ENCODE measurements at regions not wholly inside any gene's neighbourhood (a gene's known extent, or its start where the extent isn't known, plus 50 kb on each side); places are given as distances from the start of the nearest gene placed in this dataset.

GRCh38 chr2:3138621-3139020, 239.0 kb downstream of the EIPR1 start:
- DNase-seq, result no peak

DNA sequence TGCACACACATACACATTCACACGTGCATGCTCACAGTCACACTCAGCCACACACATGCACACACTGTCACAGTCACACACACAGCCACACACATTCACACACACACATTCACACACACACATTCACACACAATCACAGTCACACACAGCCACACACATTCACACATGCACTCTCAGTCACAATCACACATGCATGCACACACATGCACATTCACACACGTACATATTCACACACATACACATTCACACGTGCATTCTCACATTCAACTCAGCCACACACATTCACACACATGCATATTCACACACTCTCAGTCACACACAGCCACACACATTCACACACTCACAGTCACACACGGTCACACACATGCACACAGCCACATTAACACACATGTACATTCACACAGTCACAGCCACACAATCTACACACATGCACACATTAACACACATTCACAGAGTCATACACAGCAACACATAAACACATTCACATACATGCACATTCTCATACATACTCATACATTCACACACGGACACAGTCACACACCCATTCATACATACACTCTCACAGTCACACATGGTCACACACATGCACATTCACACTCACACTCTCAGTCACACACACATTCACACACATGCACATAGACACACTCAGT, 239.8 kb downstream of the EIPR1 start:
- no peak for DNase-seq

DNA sequence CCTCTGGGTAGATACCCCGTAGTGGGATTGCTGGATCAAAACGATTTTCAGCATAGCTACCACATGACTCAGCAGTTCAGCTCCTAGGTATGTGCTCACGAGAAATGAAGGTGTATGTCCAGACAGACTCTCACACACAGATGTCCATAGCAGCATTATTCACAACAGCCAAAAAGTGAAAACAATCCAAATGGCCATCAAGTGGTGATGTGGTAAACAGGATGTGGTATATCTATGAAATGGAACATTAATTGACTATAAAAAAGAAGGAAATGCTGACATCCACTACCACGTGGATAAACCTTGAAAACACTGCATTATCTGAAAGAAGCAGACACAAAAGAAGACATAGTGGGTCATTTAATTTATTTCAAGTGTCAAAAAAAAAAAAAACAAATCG, 241.9 kb downstream of the EIPR1 start:
- DNase-seq, result no peak

DNA sequence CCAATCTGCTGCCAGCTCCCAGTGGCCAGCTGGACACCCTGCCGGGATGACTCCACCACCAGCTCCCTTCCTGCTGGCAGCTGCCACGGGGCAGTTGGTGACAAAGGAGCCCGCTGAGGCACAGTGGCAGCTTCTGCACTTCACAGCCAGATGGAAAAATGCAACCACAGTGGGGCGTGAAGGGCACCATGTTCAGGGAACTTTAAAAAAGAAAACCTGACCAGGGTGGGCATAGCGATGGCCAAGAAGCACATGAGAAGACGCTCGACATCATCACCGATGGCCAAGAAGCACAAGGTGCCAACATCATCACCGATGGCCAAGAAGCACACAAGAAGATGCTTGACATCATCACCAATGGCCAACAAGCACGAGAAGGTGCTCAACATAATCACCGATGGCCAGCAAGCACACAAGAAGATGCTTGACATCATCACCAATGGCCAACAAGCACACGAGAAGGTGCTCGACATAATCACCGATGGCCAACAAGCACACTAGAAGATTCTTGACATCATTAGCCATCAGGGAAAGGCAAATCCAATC, 243.5 kb downstream of the EIPR1 start:
- DNase-seq, result no peak

DNA sequence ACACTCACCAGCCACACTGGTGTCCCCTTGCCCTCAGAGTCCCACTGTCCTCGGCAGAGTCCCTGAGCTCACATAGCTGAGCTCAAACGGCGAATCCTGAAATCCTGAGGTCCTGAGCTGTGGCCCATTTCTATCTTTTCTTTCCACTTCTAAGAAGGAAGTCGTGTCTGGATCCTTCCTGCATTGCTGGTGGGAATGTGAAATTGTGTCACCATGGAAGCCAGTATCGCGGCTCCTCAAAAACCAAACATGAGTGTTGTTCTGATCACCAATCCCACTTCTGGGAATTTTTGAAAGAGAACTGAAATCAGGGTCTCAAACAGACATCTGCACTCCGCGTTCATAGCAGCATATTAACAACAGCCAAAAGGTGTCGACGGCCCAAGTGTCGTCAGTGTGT, 244.7 kb downstream of the EIPR1 start:
- DNase-seq, result no peak

GRCh38 chr2:3132466-3132865, 245.2 kb downstream of the EIPR1 start:
- no peak for DNase-seq

DNA sequence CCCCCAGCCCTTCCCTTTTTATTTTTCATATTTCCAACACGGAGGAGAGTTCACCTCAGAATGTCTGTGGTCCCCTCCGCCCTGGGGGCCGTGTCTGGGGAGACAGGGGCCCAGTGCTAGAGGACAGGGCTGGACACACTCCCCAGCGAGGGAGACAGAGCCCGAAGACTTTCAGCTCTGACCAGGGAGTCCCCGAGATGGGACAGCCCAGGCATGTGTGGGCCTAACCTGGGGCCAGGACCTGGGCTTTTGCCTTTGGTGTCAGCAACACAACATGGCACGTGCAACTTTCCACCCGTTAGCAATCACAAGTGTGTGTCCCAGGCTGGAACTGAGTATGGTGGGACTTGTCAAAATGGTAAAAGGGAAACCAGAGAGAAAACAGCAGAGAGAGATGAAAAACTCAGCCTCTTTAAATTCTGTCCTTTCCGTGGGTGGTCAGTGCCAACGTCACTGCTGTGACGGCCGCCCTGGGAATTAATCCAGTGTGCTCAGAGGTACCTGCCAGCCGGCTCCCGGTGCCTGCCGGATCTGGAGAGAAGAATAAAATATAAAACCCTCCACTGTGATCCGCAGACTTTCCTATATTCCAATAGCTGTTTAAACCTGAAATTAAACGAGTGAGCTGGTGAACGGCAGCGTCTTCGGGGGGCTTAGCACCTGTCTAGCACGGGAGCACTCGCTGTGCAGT, 245.8 kb downstream of the EIPR1 start:
- no peak for DNase-seq

DNA sequence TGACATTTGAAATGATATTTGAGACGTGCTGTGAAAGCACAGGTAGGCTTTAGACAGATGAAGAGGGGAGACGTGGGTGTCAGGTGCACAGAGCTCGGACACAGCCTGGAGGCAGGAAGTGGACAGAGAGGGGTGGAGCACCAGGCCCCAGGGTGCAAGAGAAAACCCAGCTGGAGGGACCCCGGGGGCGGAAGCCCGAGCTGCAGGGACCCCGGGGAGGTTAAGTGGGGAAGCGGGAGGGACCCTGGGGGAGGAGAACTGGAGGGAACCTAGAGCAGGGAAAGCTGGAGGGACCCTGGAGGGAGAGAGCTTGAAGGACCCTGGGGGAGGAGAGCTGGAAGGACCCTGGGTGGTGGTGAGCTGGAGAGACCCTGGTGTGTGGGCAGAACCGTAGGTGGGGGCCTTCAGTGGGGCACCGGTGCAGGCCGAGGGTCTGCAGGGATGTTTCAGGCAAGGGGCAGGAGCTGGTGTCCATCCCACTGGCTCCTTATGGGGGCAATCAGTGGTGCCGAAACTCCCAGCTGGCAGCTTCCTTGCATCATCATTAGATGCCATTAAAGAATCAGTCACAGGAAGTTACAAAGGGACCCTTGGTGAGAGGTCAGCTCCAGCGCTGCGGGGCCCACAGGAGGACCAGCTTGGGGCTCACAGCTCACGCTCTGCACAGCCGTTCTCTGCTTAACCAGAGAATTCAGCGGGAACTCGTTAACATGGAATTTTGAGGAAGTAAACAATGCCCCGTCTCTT, 246.6 kb downstream of the EIPR1 start:
- DNase-seq, result no peak

GRCh38 chr2:3130444-3130843, 247.2 kb downstream of the EIPR1 start:
- no peak for DNase-seq

DNA sequence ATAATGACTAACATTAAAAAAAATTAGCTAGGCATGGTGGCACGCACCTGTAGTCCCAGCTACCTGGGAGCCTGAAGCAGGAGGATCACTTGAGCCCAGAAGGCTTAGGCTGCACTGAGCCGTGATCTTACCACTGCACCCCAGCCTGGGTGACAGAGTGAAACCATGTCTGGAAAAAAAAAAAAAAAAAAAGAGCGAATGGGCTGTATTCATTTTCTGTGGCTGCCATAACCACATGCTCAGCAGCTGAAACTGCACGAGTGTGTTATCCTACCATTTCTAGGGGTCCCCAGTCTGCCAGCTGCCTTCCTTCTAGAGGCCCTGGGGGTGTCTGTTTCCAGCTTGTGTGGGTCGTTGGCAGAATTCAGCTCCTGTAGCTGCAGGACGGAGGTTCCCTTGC, 247.8 kb downstream of the EIPR1 start:
- DNase-seq, result no peak

DNA sequence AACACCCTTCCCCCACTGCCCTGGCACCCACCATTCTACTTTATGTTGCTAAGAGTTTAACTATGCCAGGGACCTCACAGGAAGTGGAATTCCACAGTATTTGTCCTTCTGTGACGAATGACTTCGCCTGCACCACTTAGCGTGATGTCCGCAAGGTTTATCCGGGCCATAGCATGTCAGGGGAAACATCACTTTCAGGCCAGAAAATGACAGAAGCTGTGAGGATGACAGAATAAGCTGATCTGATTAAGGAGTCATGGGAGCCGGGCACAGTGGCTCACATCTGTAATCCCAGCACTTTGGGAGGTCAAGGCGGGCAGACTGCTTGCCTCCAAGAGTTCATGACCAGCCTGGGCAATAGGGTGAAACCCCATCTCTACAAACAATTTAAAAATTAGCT, 248.8 kb downstream of the EIPR1 start:
- no peak for DNase-seq

GRCh38 chr2:3127710-3128109, 249.9 kb downstream of the EIPR1 start:
- no peak for DNase-seq

- peak; percentile 7 for DNase-seq
Observed at GRCh38 chr2:3126911-3127621, 250.6 kb downstream of the EIPR1 start.

DNA sequence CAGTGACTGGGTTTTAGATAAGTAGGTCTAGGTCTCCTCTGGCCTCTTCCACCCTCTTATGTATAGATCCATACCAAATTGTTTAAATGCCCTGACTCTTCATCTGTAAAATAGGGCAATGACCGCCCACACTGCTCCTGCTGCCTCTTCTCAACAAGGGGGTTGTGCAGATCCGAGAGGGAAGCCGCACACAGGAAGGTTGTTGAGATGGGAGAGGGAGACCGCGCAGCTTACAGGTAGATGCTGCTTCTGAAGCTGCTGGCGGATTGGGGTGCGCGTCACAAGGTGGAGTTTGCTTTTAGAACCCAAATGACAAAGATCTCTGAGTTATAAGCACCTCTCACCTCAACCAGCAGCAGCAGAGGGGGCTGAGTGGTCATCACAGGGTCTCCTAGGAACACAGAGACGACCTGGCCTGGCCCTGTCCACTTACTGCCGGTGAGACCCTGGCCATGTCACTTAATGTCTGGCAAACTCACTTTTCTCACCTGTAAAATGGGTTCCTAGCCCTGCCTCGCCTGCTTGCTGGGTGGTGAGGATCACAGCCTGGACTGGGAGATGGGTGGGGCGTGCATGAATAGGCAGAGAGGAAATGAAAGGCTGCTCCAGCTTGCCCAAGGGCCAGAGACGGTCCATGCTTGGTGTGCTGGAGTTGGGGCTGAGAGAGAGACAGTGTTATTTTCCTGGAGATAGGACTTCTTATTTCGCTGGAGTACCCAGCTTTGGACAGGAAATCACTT, 251.3 kb downstream of the EIPR1 start:
- DNase-seq, result no peak

GRCh38 chr2:3125761-3126130, 251.9 kb downstream of the EIPR1 start:
- DNase-seq, result no peak

DNA sequence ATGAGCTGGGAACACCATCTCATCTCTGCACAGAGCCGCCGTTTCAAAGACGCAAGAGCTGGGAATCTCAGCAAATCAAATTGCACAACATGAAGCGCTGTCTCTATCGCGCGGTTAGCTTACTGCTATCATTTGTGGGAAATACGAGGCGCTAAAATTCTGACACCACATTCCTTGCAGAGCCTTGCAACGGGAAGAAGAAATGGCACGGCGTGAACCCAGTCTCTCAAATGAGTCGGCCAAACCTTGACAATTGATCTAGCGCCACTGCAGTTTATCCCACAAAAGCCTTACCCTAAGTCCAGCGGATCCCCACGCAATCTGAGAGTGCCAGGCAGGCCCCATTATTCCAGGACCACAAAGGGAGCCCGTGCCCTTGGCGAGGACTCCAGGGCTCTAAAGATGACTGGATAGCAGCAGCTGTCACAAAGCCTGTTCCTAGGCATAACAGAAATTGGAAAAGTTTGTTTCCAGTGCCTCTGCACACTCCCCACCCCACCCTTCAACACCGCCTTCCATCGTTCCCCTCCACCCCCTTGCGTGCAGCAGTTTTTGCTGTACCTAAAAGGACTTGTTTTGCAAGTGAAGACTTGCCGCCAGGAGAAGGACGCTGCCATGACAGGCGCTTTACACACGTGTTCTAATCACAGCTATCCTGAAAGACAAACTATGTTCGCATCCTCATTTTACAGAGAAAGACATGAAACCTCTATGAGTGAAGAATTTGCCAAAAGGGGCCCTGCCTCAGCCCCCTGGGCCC, 252.4 kb downstream of the EIPR1 start:
- no peak for DNase-seq

DNA sequence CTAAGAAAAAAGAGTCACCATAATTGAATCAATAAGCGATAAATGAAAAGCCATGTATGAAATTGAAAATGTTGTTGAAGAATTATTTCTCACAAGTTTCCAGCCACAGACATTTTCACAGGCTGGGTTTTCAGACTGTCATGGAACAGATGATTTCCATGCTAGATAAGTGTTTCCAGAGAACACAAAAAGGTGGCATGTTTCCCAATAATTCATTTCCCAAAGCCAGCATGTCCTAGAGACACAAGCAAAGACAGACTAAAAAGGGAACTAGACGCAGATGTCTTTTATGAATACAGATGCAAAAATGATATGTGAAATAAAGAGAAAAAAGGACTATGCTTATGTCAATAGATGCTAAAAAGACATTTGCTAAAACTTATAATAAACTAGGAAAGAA, 255.1 kb downstream of the EIPR1 start:
- no peak for DNase-seq

DNA sequence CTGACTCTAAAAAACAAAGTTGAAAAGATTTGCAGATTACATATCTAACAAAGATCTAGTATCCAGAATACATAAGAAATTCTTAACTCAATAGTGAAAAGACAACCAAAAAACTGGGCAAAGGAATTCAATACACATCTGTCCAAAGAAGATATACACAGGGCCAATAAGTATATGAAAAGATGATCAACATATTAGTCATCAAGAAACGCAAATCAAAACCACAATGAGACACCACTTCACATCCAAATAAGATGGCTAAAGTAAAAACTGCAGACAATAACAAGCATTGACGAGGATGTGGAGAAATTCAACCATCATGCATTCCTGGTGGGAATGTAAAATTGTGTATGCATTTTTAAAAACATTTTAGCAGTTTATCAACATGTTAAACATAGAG, 256.0 kb downstream of the EIPR1 start:
- DNase-seq, result no peak

DNA sequence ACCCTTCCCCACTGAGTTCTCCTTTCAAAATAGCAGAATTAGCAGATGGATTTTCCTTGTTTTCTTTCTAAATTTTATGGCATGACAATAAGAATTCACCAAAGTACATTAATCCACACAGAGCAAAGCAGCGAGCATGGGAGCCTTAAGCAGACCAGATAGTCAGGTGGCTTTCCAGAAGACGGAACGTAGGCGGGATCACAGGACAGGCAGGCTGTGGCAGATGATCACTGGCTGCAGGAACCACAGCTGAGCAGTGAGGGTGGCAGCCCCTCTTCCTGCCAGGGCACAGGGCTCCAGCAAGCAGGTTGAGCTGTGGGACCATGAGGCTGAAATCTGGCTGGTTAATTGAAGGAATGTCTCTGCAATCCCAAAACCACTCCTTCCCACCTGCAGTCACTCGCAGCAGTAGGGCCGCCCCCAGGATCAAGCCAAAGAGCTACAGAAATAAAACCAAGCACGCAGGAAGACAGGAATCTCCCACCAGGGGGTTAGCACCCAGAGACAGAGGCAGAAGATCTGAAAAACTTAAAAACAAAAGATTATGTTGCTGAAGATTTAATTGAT, 259.9 kb downstream of the EIPR1 start:
- DNase-seq, result no peak

GRCh38 chr2:3116371-3116770, 261.2 kb downstream of the EIPR1 start:
- no peak for DNase-seq

- DNase-seq, result no peak
Observed at GRCh38 chr2:3115301-3116042, 262.1 kb downstream of the EIPR1 start.

All from activated CD4-positive, alpha-beta T cell treated with anti-CD3 and anti-CD28 coated beads, Interleukin-10, Interleukin-2, amounts not matched to agents 100 ng/mL and 50 ng/mL, durations not matched to agents 16 hours and 8 hours (primary cell).